ENCODE measurements at regions not wholly inside any gene's neighbourhood (a gene's known extent, or its start where the extent isn't known, plus 50 kb on each side); places are given as distances from the start of the nearest gene placed in this dataset.

DNA sequence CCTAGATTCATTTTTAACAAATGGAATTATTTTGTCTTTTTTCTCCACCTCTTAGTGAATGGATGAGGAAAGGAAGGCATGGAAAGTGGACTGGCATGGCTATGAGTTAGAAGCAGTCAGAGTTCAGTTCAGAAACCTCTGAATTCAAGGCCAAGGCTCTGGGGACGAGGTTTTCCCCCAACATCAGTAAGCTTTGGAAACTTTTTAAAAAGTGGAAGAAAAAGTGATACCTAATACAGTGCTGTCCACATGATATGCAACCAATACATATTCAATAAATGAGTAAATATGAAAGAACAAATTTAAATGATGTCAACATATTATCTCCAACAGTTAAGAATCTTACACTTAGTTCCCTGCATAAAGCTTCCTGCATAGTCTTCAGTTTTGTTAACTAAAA, 204.7 kb downstream of the HLX start:
- Histone ChIP-seq H3K27me3 (ENCODE audit: control insufficient read depth, insufficient read depth, low read length) (no peaks in the 10 kb centered on the region), H3K4me3 (ENCODE audit: low read depth, low read length) (no peak overlapping the region), H3K27ac (ENCODE audit: low read depth, low read length) (no peak overlapping the region), H3K9me3 (ENCODE audit: control insufficient read depth, insufficient read depth, low read length) (no peaks in the 10 kb centered on the region)
- DNase-seq (ENCODE audit: low read depth, low spot score), result no peak
- TF ChIP-seq, protein P1, sequence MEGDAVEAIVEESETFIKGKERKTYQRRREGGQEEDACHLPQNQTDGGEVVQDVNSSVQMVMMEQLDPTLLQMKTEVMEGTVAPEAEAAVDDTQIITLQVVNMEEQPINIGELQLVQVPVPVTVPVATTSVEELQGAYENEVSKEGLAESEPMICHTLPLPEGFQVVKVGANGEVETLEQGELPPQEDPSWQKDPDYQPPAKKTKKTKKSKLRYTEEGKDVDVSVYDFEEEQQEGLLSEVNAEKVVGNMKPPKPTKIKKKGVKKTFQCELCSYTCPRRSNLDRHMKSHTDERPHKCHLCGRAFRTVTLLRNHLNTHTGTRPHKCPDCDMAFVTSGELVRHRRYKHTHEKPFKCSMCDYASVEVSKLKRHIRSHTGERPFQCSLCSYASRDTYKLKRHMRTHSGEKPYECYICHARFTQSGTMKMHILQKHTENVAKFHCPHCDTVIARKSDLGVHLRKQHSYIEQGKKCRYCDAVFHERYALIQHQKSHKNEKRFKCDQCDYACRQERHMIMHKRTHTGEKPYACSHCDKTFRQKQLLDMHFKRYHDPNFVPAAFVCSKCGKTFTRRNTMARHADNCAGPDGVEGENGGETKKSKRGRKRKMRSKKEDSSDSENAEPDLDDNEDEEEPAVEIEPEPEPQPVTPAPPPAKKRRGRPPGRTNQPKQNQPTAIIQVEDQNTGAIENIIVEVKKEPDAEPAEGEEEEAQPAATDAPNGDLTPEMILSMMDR (IDR thresholded peaks at IDR 0.05; ENCODE audit: low read depth, low read length), result no peak
- CTCF ChIA-PET, result no interaction called here
- POLR2A ChIA-PET, result no interaction called here

DNA sequence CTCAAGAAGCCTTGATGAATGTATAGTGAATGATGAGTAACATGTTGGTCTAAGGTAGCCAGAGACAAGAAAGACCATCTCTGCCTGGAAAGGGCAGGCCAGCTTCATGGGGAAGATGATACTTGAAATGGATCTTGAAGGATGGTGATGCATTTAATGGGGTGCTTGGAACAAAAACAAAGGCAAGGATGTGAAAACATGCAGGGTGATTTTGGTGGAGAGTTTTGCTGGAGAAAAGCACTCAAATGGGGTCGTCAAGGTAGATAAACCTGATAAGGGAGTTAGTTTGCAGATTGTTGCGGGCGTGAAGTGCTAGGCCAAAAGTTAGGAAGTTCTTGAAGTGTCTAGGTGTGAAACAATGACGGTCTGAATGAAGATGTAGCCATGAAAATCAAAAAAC, 205.4 kb downstream of the HLX start:
- Histone ChIP-seq H3K27me3 (ENCODE audit: control insufficient read depth, insufficient read depth, low read length) (no peaks in the 10 kb centered on the region), H3K4me3 (ENCODE audit: low read depth, low read length) (no peak overlapping the region), H3K9me3 (ENCODE audit: control insufficient read depth, insufficient read depth, low read length) (no peaks in the 10 kb centered on the region), H3K27ac (ENCODE audit: low read depth, low read length) (no peak overlapping the region)
- ChIA-PET POLR2A (no interaction called here), CTCF (no interaction called here)
- DNase-seq (ENCODE audit: low read depth, low spot score), result no peak
- TF ChIP-seq, protein P1 (IDR thresholded peaks at IDR 0.05; ENCODE audit: low read depth, low read length), result no peak

DNA sequence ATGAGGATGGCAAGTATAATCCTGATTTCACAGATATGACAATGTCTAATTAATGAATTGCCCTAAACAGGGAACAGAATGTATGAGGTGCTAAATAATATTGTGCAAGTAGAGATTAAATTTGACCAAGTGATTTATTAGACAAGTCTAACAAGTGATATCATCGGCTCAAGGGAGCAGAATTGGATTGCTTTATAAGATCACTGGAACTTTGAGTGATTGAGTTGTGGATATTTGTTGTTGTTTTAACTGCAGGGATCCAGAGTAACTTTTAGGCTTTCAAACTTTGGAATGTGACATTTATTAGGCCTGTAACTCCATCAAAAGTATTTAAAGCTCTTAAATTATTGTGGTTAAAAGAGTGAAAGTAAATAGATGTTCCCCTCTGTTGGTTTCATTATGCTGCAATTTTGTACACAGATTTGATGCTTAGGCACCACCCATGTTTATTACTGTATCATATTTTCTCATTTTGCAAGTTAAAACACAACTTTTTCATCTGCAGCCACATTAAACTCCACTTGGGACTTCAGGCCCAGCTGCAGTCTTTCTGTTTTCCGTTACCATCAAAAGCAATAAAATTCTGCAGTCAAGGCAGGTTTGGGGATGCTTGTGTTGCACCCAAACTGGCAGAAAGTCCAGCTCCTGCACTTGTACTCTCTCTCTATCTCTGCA, 206.6 kb downstream of the HLX start:
- Histone ChIP-seq H3K9me3 (ENCODE audit: control insufficient read depth, insufficient read depth, low read length) (no peaks in the 10 kb centered on the region), H3K4me3 (ENCODE audit: low read depth, low read length) (no peak overlapping the region), H3K27ac (ENCODE audit: low read depth, low read length) (no peak overlapping the region), H3K27me3 (ENCODE audit: control insufficient read depth, insufficient read depth, low read length) (no peaks in the 10 kb centered on the region)
- TF ChIP-seq, protein P1 (IDR thresholded peaks at IDR 0.05; ENCODE audit: low read depth, low read length), result no peak
- POLR2A ChIA-PET, result no interaction called here
- CTCF ChIA-PET, result no interaction called here
- no peak for DNase-seq (ENCODE audit: low read depth, low spot score)

DNA sequence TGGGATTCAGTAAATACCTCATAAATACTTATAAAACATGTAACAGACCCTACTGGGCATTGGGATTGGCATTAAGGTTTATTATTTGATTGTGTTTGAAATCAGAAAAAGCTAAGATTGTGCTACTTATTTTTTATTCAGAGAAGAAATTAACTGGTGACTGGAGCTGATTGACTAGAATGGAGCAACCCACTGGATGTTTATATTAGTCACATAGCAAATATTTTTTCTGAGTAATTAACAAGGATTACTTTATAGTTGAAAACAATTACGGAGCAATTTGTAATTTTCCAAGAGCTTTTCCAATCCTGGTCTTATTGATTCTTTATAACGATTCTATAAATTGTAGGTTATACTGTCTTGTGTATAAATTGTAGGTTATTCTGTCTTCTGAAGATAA, 208.7 kb downstream of the HLX start:
- no peak for DNase-seq (ENCODE audit: low read depth, low spot score)
- Histone ChIP-seq H3K9me3 (ENCODE audit: control insufficient read depth, insufficient read depth, low read length) (peaks cover 3% of the 10 kb centered on the region; the same call in 1 of the 2 replicates), H3K27me3 (ENCODE audit: control insufficient read depth, insufficient read depth, low read length) (no peaks in the 10 kb centered on the region), H3K4me3 (ENCODE audit: low read depth, low read length) (no peak overlapping the region), H3K27ac (ENCODE audit: low read depth, low read length) (no peak overlapping the region)
- TF ChIP-seq, protein P1 (IDR thresholded peaks at IDR 0.05; ENCODE audit: low read depth, low read length), result no peak
- ChIA-PET POLR2A (interaction anchor here (0.9 kb wide), 1 partner anchor 247 kb away, joined by 3 read pairs; no protein-coding TSS in a partner anchor), CTCF (interaction anchor here (1.1 kb wide), 1 partner anchor 10 kb away, joined by 3 read pairs; no protein-coding TSS in a partner anchor)

DNA sequence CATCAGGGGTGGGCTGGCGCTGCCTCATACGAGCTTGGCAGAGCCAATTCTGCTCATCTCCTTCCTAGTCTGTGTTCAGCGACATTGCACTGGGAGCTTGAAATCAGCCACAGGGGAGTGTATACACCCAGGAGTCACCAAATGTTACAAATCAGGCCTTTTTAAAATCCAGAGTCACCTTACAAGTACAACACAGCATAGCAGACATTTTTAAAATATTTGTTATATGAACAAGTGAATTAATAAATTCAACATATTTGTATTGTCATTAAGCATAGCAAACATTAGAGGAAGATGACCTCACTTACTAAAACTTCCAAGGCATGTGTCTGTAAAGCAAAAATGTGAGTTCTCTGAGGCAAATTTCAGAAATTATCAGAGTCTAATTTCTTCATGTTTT, 210.0 kb downstream of the HLX start:
- TF ChIP-seq, protein P1 (IDR thresholded peaks at IDR 0.05; ENCODE audit: low read depth, low read length), result no peak
- no peak overlapping the region for H3K4me3 ChIP-seq (ENCODE audit: low read depth, low read length)
- H3K27ac ChIP-seq (ENCODE audit: low read depth, low read length), result no peak overlapping the region
- no peak for DNase-seq (ENCODE audit: low read depth, low spot score)
- POLR2A ChIA-PET, result interaction anchor here (1.0 kb wide), 1 partner anchor 8 kb away, joined by 4 read pairs; no protein-coding TSS in a partner anchor
- H3K9me3 ChIP-seq (ENCODE audit: control insufficient read depth, insufficient read depth, low read length), result peaks cover 3% of the 10 kb centered on the region; the same call in 1 of the 2 replicates
- CTCF ChIA-PET, result no interaction called here
- H3K27me3 ChIP-seq (ENCODE audit: control insufficient read depth, insufficient read depth, low read length), result no peaks in the 10 kb centered on the region

Measured in AG04450 (cell line).